Stromal cell of bone marrow (primary cell): ENCODE measurements at regions not wholly inside any gene's neighbourhood (a gene's known extent, or its start where the extent isn't known, plus 50 kb on each side); places are given as distances from the start of the nearest gene placed in this dataset.

Experiments used
- DNase-seq: peaks from one replicate; pipeline ENCODE4 v3.0.0-alpha.2; 2012; ENCODE audit warnings: low read depth

- peak; percentile 41 for DNase-seq
Observed at GRCh38 chr12:14256121-14256520, 109.4 kb upstream of the ATF7IP start.

DNA sequence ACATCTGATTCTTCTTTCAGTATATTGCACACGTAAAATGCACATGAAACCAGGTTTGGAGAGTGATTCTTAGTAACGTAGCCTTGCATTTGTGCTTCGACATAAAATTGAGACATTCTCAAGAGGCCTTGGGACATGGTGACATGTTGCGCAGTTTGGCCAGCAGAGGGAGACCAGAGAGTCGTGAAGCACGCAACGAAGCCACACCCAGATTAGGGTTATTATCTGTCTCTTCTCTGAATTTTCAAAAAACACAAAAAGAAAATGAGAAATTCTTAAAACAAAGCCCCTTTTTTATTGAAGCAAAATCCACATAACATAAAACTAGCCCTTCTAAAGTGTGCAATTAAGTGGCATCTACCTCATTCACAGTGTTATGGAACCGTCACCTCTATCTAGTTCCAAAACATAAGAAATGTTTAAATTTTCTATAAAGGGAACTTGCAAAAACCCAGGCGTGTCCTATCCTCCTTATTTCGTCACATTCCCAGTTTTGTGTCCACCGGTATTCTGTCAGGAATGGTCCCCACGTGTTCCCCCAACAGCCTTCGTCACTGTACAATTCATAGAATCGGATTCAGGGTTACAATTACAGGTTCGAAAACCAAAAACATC lies 108.8 kb upstream of the ATF7IP start:
- DNase-seq = peak; percentile 71

DNA sequence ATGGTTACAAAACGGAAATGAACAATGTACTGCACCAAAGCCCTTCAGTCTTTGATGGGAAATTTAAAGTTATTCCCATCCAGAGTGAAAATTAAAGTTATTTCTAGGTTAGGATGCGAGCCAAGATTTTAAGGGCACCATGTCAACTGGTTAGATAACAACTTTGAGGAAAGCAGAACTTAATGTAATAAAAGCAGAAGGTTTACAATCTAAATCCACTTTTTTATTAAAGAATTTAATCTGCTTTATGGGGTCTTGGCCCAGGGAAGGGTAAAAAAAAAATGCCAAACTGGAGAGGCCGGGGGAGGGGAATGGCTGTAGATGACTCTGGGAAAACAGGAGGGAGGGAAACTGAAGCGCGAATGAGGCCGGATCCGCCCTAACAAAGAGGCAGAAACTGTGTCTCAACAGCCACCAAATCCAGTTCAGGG lies 108.2 kb upstream of the ATF7IP start:
- no peak for DNase-seq

DNA sequence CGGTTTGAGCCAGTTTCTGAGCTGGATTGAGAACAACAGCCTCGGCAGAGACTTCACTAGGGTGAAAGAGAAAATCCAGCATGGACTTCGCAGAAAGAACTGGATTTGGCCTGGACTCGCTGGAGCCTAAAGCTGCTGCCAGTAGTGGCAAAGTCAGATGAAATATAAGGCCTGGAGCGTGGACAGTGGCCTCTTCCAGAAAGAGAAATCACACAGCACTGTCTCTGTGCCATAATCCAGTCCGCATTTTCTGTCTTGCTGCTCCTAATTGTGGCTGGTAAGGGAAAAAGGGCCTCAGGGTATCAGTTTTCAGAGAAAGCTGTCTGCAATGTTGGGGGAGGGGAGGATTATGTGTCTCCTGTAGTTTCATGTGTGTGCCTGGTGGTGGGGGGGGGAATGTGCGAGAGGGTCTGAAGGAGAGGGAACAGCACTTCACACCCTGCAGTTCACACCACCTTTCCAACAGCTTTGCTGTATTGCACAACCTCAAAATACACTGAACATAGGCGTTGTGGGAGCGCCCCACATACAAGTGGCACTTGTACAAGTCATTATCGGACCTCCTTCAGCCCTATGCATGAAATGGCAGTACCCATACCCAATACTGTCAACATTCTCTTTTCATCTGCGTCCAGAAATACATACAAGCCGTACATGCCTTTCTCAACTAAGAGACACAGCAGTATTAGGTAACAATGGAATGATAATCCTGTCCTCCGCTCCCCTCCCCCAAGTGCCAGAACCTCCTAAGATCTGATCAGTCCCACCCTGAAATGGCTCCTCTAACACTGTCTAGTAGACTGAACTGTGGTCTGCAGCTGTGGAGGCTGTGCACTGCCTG lies 107.5 kb upstream of the ATF7IP start:
- DNase-seq = peak; percentile 97

- no peak for DNase-seq
Observed at GRCh38 chr12:14258575-14258940, 106.9 kb upstream of the ATF7IP start.

GRCh38 chr12:14259481-14260010 lies 105.9 kb upstream of the ATF7IP start:
- DNase-seq = no peak

GRCh38 chr12:14260011-14260993 lies 105.2 kb upstream of the ATF7IP start:
- peak; percentile 72 for DNase-seq

DNA sequence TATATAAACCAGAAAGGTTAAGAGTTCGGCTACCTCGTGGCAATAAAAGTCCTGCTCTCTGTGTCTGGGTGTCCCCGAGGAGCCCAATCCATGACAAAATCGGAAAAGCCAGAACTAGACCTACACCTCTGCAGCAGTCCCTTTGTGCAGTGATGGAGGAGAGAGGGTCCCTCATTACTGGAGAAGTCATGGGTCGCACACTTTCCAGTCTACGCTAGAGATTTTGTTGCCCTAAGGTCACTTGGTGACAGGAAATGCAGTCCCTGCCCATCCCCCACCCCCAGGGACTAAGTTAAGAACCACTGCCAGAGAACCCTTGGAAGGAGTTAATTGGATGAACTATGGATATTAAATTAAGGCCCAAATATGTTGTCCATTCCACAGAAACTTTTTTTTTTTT lies 104.4 kb upstream of the ATF7IP start:
- no peak for DNase-seq

DNA sequence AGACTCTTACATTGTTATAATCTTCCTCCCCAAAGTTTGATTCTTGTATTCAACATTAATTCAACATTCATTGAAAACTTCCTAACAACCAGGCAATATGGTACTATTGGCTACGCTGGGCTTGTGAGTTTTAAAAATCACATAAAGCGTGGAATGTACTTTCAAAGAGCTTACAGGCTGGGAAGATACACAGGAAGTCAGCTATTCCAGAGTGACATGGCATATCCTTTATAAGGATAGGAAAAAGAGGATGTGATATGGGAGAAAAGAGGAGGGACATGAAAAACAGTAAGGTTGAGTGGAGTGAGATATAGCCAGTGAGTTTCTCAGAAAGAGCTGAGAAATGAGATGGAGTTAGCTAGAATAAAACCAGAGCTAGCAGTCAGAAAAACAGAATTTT lies 103.6 kb upstream of the ATF7IP start:
- DNase-seq = no peak

DNA sequence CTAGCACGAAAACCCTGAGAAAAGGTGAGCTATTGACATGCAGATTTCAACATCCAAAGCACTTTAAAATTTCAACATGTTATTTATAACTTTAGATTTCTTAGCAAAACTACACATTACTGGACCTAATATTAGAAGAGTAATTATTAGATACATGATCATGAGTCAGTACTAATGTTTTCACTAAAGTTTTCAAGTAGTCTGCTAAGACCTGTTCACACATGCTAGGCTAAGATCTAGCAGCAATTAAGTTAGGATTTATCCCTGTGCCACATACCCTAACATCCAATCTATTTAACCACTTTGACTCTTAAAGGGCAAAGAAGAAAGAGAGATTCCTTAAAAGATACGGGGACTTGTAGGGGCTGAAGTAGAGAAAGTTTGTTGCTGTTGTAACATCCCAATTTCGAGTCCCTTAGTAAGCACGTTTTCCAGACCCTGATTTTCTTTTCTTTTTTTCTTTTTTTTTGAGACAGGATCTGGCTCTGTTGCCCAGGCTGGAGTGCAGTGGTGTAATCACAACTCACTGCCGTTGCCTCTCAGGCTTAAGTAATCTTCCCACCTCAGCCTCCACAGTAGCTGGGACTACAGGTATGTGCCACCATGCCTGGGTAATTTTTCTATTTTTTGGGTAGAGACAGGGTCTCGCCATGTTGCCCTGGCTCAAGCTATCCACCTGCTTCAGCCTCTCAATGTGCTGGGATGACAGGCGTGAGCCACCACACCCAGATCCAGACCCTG lies 102.5 kb upstream of the ATF7IP start:
- no peak for DNase-seq

DNA sequence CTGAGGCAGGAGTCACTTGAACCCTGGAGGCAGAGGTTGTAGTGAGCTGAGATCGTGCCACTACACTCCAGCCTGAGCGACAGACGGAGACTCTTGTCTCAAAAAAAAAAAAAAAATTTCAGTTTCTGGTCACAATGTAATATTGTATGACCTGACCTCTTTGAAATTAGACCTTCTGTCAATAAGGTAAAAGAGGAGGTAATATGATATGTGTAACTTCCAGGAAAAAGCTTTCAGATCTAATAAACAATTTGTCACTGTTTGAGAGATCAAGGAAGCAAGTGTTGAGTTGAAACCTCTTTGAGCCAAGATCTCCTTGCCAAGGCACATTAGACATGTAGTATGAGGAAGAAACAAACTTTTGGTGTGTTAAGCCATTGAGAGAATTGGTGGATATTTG lies 101.7 kb upstream of the ATF7IP start:
- DNase-seq = no peak

- no peak for DNase-seq
Observed at GRCh38 chr12:14264316-14264715, 101.2 kb upstream of the ATF7IP start.

DNA sequence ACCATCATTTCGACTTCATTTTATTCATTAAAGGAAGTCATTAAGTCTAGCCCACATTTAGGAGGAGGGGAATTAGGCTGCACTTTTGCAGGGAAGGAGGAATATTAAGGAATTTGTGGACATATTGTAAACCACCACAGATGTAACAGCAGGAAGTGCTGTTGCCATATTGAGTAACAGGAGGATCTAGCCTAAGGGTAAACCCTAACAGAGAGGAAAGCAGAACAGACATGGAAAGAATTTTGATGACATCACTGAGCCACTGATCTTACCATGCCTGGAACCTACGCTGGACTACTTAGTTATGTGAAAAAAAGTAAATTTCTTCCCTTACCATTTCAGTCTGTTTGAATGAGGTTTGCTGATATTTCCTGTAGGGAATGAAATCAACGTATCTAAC lies 100.7 kb upstream of the ATF7IP start:
- no peak for DNase-seq

GRCh38 chr12:14268120-14268515 lies 97.4 kb upstream of the ATF7IP start:
- no peak for DNase-seq

GRCh38 chr12:14270392-14270791 lies 95.1 kb upstream of the ATF7IP start:
- DNase-seq = no peak

DNA sequence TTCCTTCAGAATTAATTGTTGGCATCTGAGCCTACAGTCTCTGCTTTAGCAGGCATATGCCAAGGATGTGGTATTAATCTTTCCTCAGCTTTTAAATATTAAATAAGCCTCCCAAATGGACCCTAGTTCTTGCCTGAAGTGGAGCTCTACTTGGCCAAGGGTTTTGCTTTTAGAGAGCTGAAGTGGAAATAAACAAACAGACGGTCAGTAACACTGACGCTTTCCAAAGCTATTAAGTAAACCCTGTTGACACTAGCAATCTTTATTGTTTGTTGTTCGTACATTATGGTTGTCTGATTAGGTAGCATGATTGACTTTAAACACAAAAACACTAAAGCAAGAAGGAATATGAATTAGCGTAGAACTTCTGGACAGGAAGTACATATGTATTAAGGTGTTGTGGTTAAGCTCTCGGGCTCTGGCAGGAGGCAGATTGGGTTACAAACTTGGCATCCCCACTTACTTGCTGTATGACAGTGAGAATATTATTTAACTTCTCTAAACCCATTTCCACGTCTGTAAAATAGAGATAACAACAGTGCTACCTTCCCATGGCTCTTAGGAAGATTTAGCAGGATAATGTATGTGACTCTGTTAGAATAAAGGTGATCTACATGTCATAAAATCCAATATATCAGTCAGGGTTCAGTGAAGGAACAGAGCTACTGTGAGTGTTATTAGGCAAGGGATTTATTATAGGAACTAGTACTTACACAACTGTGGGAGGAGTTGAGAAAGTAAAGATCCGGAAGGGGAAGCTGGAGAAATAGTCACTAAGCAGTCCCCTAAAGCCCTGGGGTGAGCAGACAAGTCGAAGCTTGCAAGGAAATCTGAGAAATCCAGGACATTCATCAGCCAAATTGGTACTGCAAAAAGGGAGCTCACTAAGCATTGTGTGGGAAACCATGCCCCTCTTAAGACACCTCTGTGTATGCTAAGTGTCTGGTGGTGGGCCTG lies 92.2 kb upstream of the ATF7IP start:
- no peak for DNase-seq

- no peak for DNase-seq
Observed at GRCh38 chr12:14273913-14274311, 91.6 kb upstream of the ATF7IP start.

DNA sequence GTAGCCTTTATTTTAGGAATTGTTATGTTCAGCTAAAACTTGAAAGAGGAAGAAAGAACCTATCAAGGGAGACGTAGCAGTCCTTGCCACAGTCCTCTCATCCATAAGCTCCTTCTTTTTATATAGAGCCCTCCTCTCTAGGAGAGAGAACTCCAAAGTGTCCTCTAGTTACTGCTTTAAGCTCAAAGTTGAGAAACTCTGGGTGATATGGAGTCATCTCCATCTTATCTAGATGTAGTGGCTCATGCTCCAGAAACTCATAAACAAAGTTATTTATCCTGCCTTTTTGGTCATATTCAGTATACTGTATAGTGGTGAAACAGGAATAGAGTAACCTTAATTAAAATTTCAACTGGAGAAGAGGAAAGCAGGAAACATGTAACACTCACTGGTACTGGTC lies 90.4 kb upstream of the ATF7IP start:
- no peak for DNase-seq

DNA sequence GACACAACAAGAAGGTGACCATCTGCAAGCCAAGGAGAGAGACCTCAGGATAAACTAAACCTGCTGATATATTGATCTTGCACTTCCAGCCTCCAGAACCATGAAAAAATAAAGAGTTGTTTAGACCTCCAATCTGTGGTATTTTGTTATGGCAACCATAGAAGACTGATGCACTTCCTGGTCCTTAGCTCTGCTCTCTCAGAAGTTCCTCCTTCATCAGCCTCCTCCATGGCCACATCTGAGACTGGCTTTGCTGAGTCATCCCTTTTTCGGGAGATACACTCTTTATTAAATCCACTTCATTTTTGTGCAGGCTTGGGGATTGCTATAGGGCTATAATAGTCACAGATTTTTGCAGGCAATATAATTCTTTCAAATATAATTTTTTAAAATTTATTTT lies 89.6 kb upstream of the ATF7IP start:
- DNase-seq = no peak

- no peak for DNase-seq
Observed at GRCh38 chr12:14278294-14278953, 87.1 kb upstream of the ATF7IP start.
